HG03064 (cell line): ENCODE measurements at regions not wholly inside any gene's neighbourhood (a gene's known extent, or its start where the extent isn't known, plus 50 kb on each side); places are given as distances from the start of the nearest gene placed in this dataset.

Experiments
- ATAC-seq: cut with Tn5 transposase; IDR thresholded peaks from one replicate; pipeline ENCODE4 v1.9.1; 2021; ENCODE audit warnings: low read depth; ENCODE audit not compliant: unreplicated experiment

DNA sequence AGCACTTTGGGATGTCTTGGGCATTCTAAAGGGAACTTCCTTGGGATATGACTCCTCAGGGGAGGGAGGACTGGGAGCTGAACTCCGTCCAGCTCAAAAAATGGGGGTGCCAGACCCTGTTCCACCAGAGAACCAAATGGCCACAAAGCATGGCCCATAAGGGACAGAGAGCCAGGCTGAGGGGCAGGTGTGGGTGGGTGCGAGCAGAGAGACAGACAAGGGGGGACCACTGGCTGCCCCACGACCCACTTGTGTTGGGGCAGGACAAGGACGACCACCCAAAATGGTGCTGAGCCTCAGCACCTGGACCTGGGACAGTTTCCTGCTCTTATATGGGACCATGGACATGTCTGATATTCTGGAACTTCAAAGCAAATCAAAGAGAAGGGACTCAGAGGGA is 148.2 kb upstream of the MLN start:
- no peak for ATAC-seq

GRCh38 chr6:33950891-33951889 is 147.4 kb upstream of the MLN start:
- no peak for ATAC-seq

DNA sequence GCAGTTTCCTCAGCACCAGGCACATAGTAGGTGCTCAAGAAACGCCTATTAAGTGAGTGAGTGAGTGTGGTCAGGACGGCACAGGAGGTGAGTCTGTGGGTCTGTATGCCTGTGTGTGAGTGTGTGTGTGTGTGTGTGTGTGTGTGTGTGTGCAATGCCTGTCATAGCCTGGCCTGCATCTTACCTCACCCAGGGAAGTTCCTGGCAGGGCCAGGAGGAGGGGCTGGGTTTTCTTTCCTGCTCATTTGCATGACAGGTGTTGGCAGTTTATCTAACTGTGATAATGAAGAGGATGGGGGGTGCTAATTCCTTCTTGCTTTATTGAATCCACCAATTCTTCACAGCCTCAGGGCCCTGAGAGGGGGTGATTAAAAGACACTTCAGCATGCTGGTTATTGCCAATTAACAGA is 146.7 kb upstream of the MLN start:
- no peak for ATAC-seq

- ATAC-seq, result no peak
Observed at GRCh38 chr6:33949877-33950435, 146.2 kb upstream of the MLN start.

GRCh38 chr6:33949111-33949510 is 145.3 kb upstream of the MLN start:
- no peak for ATAC-seq

- ATAC-seq, result no peak
Observed at GRCh38 chr6:33947916-33948594, 144.3 kb upstream of the MLN start.

DNA sequence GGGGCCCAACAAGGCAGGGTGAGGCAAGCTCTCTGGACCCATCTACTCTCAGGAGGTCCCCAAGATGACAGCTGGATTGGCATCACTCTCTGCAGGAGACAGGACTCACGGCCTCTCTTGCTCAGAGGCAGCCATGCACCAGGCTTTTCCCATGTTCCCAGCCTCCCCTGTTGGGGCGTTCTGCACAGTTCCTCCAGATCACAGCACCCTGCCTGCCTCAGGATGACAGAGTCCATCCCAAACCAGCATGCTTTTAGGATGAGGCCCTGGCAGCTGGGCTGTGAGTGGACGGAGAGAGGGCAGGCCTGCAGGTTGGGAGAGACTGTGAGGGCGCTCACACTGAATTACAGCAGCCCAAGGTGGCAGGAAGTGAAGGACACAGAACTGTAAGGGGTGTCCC is 143.2 kb upstream of the MLN start:
- no peak for ATAC-seq

DNA sequence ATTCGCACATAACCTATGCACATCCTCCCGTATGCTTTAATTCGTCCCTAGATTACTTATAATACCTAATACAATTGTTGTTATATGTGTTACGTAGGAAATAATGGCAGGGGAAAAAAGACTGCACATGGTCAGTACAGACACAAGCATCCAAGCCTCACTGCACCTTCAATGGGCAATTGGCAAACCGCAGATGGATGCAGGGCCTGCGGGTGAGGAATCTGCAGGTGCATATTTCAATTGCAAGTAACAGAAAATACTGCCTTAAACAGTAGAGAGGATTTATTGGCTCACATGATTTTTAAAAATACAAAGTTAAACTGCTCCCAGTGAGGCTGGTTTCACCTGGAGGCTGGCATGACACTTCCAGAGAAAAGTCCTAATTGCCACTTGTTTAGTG is 142.1 kb upstream of the MLN start:
- no peak for ATAC-seq

GRCh38 chr6:33944686-33945411 is 141.0 kb upstream of the MLN start:
- no peak for ATAC-seq

DNA sequence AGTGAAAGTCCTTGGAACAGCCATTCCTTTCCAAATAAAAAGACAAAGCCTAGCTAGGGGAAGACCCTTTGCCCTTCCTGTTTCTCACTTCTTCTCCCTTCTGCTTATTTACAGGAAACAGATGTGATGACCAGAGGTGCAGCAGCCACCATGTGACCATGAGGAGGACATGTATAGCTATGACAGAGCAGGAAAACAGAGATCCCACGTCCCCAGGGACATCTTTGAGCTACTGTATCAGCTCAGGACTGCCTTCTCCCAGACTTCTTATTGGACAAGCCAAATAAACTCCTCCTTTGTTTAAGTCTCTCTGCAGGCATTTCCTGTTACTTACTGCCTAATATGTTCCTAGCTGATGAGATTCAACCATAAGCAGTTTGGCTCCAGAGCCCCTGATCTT is 133.1 kb upstream of the MLN start:
- no peak for ATAC-seq

GRCh38 chr6:33935439-33936080 is 131.8 kb upstream of the MLN start:
- no peak for ATAC-seq

- no peak for ATAC-seq
Observed at GRCh38 chr6:33934731-33935270, 131.0 kb upstream of the MLN start.

GRCh38 chr6:33933101-33933500 is 129.3 kb upstream of the MLN start:
- ATAC-seq, result no peak

DNA sequence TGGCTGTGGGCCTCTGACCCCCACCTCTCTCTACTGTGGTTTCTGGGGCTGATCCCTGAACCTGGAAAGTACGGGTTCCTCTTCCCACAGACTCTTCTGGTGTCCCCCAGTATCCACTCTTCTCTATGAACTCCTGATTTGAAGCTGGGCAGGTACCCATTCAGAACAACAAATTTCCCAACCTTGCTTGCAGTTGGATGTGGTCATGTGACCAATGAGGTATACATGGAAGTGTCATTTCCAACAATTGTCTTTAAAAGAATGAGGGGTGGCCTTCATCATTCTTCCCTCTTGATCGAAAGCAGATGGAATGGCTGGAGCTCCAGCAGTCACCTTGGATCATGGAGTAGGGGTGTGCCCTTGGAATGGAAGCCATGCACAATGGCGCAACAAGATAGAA is 128.0 kb upstream of the MLN start:
- no peak for ATAC-seq

DNA sequence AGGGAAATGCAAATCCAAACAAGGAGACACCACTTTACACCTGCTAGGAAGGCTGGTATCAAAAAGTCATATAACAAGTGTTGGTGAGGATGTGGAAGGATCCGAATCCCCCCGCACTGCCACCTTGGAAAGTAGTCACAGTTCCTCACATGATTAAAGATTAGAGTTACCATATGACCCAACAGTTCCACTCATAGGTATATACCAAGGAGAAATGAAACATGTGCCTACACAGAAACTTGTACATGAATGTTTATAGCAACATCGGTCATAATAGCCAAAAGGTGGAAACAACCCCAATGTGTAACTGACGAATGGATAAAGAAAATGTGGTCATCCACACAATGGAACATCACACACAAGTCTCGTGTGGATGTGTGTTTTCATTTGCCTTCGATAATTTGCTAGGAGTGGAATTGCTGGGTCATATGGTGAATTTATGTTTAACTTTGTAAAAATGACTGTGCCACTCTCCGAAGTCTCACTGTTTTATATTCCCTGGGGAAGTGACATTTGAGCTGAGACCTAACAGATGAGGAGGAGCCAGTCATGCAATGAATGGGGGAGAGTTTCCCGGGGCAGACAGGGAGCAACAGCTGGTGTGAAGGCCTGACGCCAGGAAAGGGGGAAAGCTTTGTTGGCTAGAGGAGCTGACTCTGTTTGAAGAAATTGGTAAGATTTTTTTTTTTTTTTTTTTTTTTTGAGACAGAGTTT is 125.9 kb upstream of the MLN start:
- ATAC-seq, result no peak

DNA sequence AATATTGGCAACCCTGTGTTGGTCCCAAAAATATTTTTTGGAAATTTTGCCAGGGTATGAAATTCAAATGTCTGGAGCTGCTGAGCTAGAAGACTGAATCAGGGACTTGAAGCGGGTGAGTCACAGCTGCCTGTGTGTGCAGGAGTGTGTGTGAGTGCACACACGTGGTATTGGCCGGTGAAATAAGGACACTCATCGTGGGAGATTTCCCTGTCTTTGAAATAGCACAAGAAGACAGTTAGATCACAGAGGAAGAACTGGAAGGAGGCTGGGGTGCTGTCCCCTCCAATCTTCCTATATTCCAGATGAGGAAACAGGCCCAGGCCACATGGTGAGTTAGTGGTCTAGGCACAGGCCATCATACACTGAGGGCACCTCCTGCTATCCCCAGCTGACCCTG is 123.8 kb upstream of the MLN start:
- no peak for ATAC-seq

- ATAC-seq, result no peak
Observed at GRCh38 chr6:33927112-33927511, 123.3 kb upstream of the MLN start.

- no peak for ATAC-seq
Observed at GRCh38 chr6:33926451-33926850, 122.6 kb upstream of the MLN start.

DNA sequence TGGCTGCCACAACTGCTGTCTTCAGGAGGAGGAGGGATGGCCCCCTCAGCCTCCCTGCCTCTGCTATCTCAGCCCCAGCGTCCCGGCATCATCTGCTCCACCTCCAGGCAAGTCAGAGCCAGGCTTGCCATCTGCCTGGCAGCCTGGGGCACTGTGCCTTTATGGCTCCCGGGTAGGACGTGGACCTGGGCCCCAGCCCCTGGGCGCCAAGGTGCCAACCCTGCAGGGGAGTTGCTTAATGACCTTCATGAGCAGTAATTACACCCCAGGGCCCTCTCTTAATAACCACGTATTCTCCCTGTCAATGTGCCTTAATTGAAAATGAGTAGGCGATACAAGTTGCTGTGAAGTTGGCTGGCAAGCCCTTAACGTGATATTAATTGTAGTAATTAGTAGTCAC is 122.1 kb upstream of the MLN start:
- no peak for ATAC-seq

DNA sequence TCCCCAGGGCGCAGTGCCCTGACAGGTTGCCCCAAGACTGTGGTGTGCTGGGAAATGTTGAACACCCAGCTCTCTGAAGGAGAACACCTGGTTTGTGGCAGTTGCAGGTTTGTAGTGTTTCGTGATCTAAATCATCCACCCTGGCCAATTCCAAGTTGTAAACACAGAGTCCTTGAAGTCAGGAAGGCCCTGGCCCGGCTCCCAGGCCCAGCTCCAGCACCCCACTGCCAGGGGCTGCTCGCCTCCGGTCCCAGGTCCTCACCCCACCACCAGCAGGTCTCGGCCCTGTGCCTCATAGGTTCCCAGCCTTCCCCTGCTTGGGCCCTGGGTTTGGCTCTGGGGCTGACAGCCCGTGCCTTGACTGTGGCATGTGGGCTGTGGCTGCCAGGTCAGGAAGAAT is 121.4 kb upstream of the MLN start:
- no peak for ATAC-seq
